Activated T-cell treated with anti-CD3 and anti-CD28 coated beads, Interleukin-2, amount 50 U/mL, for 48 hours (primary cell): ENCODE measurements at regions not wholly inside any gene's neighbourhood (a gene's known extent, or its start where the extent isn't known, plus 50 kb on each side); places are given as distances from the start of the nearest gene placed in this dataset.
"Not testable (repeated sequence)": the region's sequence is repeated elsewhere in the genome, so short reads cannot be mapped to it uniquely, and the experiment has no call there.

Experiments used
- DNase-seq, 2 experiments: peaks; one replicate each; pipeline ENCODE4 v3.0.0-alpha.2; 2020

GRCh38 chr13:70985371-70985770, 877.1 kb upstream of the KLHL1 start:
- DNase-seq: no peak

GRCh38 chr13:70981219-70981618, 873.0 kb upstream of the KLHL1 start:
- not testable (repeated sequence) for DNase-seq

- no peak for DNase-seq
Observed at GRCh38 chr13:70969321-70969720, 861.1 kb upstream of the KLHL1 start.

GRCh38 chr13:70967564-70967963, 859.3 kb upstream of the KLHL1 start:
- no peak for DNase-seq

GRCh38 chr13:70964874-70965273, 856.6 kb upstream of the KLHL1 start:
- DNase-seq: no peak

DNA sequence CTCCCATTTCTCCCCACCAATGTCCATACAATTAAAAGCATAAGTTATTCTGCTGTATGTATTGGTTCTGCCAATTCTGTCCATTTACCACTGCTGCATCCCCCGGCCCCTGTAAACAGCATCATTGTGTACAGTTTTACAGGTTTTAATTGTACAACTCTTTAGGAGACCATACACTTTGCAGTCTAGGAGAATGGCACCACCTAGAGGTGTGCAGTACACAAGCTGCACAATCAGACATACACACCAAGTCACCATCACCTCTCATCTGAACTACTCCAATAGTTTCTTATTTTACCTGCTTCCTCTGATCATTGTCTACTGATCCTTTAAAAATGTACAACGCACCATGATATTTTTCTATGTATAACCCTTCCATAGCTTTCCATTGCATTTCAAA, 855.9 kb upstream of the KLHL1 start:
- no peak for DNase-seq

DNA sequence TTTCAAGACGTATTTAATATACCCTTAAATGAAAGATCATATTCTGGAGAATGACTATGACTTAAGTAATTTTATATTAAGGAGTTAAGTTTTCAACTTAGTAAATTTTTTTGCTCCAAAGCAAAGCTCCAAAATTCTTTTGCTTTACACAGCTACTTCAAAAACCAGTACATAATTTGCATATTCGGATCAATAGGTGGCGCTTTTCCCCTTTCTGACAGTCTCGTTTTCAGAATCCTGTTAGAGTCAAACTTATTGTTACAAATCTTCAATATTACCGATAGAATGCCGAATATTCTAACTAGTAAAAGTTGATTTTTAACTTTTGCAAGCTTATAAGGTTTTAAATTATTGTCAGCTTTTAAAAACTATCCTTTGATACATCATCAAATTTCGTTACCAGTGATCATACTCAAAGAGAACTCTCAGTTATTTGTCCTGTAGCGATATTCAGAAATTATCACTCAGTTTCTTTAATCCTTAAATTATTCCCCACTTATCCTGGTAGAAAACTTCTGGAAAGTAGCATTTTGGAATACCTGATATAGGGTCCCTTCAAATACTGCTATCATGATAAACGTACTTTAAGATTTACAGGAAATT, 852.7 kb upstream of the KLHL1 start:
- DNase-seq: no peak

DNA sequence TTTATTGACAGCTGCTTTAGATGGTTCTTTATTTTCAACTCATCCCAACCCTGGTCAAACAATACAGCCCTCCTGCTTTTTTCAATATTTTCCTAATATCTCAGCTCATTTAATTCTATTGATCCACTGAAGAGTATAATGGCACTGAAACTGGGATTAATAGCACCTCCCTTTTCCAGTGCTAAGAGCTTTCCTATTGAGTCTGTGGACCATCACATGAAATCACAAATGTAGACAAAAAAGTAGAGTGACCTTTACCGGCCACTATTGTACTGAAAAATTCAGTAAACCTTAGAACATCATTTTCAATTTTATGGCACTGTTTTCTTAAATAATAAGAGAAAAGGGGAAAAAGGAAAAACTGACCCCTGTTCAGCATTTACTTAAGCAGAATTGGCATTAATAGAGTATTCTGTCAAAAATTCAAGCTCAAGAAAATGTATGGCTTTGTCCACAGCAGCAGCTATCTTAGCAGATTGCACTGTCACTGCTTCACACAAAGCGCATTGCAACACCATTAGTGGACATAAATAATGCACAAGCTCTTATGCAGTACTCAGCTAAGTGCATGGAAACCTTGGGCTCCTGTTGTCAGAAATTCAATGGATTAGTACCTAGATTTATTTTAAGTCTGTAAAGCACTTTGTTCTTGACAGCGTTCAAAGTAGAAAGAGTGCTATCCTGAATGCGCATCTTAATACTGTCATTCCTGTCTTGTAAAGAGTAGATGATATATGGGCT, 851.0 kb upstream of the KLHL1 start:
- no peak for DNase-seq

DNA sequence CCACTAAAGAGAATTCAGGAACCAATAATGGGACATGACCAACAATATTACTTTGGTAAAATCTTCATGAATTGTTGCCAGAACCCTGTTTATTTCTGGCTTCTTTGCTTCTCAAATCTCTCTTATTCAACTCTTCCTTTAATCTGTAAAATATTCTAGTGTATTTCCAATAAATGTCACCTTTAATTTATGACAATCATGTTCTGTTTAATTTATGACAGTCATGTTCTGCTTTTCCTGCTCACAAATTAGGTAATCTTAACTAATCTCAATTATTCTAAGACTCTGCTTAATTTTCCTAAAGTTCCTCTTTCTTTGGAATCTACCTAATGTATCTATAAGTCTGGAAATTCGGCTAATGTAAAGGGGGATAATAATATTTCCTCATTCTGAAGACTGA, 847.6 kb upstream of the KLHL1 start:
- DNase-seq: no peak

DNA sequence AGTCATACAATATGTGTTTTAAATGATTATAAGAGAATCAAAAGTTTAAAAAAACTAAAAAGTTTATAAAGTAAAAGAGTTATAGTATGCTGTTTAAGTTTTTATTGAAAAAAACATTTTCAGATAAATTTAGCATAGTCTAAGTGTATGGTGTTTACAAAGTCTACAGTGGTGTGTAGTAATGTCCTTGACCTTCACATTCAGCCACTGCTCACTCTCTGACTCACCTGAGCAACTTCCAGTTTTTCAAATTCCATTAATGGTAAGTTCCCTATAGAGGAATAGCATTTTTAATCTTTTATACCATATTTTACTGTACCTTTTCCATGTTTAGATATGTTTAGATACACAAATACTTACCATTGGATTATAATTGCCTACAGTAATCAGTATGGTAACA, 842.4 kb upstream of the KLHL1 start:
- DNase-seq: no peak

DNA sequence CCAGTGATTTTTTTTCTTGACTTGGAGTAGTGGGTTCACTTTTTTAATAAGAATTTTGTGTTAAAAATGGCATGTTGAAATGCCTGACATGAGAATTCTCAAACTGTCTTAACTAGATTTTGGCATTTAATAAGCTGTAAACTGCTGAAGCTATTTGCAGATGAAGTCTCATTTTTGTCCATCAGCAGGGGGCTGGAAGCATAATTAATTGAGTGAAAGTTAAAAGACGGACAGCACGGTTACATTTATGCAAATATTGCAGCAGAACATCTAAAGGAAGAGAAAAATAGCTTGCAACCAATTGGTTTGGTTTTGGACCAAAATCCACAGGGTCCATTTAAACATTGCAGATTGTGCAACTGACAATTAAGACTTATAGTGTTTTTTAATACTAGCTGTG, 837.3 kb upstream of the KLHL1 start:
- DNase-seq: no peak

GRCh38 chr13:70941454-70941853, 833.2 kb upstream of the KLHL1 start:
- no peak for DNase-seq

DNA sequence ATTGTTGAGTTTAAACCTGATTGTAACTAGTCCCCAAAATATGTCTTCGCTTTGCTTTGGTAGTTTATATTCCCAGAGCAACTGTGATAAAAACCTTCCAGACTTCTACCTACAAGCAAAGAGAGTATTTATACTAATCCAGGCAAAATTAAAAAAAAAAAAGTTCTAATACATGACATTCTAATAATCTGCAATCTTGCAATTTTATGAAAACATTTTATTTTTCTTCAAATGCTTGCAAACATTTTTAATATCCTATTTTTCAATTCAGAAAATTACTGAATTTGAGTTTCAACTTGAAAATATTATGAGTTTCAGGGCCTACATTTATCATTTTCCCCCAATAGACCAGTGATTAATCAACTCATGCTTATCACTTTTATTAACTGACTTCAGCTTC, 830.2 kb upstream of the KLHL1 start:
- DNase-seq: no peak

GRCh38 chr13:70932511-70932910, 824.3 kb upstream of the KLHL1 start:
- no peak for DNase-seq

DNA sequence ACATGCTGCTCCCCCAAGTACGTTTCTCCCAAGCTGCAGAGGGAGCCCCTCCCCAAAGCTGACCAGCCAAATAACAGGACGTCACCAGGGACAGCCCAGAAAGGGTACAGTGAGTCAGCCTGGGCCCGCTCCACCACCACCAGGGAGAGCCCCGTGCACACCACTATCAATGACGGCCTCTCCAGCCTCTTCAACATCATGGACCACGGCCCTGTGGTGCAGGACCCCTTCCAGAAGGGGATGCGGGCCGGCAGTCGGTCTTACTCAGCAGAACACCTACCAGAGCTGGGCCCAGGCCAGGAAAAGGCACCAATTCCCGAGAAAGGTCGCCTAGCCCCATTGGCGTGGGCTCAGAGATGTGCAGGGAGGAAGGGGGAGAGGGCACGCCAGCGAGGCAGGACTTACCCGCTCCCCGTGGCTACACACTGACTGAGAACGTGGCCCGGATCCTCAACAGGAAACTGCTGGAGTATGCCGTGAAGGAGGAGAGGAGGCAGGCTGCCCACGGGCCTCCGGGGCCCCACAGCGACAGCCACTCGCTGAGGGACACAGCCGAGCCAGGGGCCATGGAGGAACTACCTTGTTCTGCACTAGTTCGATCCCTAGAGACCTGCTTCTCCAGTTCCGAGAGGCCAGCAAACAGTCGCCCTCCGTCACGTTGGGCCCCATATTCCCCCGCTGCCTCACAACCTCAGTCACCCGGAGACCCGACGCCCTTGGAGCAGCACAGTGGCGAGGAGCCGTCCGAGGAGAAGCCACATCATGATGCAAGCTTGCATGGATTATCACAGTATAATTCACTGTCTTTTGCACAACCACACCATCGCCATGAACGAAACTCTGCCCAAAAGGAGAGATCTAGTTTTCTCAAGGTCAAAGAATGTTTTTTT, 815.9 kb upstream of the KLHL1 start:
- DNase-seq: no peak

DNA sequence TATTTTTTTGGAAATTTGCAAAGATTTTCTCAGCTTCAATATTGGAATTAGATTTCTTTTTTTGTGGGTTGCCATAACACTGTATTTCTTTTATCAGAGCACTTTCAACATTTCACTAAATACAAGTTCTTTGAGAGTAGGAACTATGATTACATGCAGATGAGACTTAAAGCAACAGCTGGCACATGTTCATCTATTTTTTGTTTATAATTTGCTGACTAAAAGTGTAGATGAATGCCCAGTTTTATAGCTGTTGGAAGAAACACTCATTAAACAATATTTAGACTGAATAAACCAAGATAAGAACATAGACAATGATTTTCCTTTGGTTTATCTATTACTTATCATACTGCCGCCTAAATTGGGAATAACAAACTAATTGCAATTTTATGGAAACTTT, 803.0 kb upstream of the KLHL1 start:
- no peak for DNase-seq

DNA sequence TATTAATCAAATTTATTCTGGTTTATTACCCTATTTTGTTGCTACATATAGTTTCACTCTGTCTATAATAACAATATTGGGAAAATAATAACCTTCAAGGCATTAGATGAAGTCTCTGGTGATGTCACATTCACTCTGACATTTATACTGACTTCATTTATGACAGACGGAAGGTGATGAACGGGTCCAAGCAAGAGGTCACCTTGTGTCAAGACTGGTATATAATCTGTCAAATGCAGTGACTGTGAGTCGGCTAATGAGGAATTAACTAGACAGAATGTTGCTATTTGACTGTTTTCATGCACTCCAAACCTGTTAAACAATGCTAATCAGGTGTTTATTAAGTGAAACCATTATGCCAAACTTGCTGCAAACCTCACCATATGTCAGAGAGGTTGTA, 800.5 kb upstream of the KLHL1 start:
- DNase-seq: no peak

DNA sequence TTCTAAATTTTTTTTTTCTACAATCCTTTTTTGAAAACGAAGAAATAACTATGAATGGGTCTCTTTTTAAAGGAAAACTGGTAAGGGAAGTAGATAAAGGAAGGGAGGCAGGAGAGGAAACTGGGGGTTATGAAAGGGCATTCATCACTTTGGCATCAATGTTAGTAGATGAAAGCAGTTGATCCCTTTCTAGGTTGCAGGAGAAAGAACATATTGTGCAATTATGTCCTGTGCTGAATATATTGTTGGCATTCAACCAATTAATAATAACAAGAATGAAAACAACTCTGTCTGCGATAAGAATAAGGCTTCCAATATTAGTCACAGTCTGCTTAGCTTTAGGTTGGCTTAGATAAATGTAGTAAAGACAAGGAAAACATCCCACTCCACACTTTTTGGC, 796.8 kb upstream of the KLHL1 start:
- DNase-seq: no peak

DNA sequence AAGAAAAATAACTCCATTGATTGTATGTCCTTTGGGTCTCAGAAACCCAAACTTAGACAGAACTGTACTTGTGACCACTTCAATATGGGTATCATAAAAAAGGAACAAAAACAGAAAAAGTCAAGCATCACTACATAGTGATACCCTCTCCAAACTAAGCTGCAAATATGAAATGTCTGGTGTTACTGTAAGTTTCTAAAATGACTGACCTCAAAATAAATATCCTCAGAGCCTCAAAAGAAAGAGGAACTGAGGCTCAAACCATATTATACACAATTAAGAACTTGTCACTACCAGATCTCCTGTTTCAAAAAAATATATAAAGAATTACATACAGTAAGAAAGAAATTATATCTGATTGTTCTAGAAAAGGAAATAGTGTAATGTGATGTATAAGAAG, 787.9 kb upstream of the KLHL1 start:
- DNase-seq: no peak

GRCh38 chr13:70895599-70895998, 787.3 kb upstream of the KLHL1 start:
- no peak for DNase-seq

GRCh38 chr13:70894258-70894657, 786.0 kb upstream of the KLHL1 start:
- DNase-seq: no peak

- DNase-seq: no peak
Observed at GRCh38 chr13:70893832-70894231, 785.6 kb upstream of the KLHL1 start.

GRCh38 chr13:70890289-70890688, 782.0 kb upstream of the KLHL1 start:
- no peak for DNase-seq

GRCh38 chr13:70889163-70889562, 780.9 kb upstream of the KLHL1 start:
- no peak for DNase-seq
